Stimulated activated CD4-positive, alpha-beta T cell treated with anti-CD3 and anti-CD28 coated beads, Interleukin-4, amount 100 ng/mL, for 1 hour (primary cell): ENCODE measurements at regions not wholly inside any gene's neighbourhood (a gene's known extent, or its start where the extent isn't known, plus 50 kb on each side); places are given as distances from the start of the nearest gene placed in this dataset.
"Not testable (repeated sequence)": the region's sequence is repeated elsewhere in the genome, so short reads cannot be mapped to it uniquely, and the experiment has no call there.

Experiments used
- DNase-seq: peaks from one replicate; pipeline ENCODE4 v3.0.0-alpha.2; 2020

- no peak for DNase-seq
These were observed 161.0 kb upstream of the TUT7 start for GRCh38 chr9:86515221-86515620.

DNA sequence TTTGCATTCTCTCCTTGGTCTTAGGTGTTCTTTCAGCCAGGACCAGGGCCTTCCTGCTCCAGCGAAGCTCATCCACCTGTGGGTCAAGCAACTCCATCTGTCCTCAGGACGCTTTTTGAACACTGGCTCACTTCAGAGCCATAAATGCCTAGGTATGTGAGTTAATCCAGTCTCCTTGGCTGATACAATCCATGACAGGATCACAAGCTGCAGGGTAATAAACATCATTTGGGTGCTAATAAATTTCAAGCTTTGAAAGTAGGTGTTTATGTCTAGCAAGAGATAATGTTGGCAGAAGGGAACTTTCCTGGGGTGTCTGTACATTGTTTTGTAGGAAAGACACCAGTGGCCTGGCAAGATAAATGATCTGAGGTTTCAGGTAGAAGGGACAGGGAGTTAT lies 159.2 kb upstream of the TUT7 start:
- DNase-seq, result no peak

GRCh38 chr9:86512929-86513328 lies 158.7 kb upstream of the TUT7 start:
- DNase-seq, result no peak

GRCh38 chr9:86511614-86512360 lies 157.6 kb upstream of the TUT7 start:
- DNase-seq, result no peak

GRCh38 chr9:86508208-86508903 lies 154.1 kb upstream of the TUT7 start:
- no peak for DNase-seq

DNA sequence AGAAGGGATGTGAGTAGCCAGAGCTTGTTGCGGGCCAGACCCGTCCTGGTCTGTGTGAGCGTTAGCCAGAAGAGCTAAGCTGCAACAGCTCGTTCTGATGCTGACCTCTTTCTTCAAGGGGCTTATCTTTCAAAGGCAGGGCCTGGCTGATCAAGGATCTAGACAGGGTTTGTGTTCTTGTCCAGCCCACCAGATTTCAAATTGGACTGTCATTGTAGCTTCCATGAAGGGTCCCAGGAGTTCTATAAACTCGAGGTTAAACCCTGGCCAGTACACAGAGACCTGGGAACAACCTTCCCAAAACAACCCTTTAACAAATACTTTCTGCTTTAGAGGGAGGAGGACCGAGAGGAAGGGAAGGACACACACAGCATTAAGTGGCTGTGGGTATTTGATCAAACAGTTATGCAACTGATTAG lies 153.0 kb upstream of the TUT7 start:
- DNase-seq, result no peak

DNA sequence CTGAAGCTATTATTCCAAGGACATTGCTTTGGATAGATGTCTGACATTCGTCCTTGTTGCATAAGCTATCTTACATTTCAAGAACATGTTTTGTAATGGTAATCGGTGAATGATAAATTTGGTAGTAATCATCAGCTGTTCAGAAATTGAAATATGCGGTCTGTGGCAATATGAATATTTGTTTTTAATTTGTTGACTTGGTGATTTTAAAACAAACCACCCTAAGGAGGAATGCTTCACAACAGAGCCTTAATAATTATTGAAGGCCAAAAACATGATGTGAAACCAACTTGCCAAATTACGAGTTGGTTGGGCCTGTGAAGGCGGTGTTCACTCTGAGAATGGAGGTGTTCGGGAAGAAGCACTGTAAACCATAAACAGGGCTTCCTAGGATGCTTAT lies 149.7 kb upstream of the TUT7 start:
- DNase-seq, result no peak

- no peak for DNase-seq
These were observed 149.1 kb upstream of the TUT7 start for GRCh38 chr9:86503314-86503713.

GRCh38 chr9:86500667-86501435 lies 146.6 kb upstream of the TUT7 start:
- no peak for DNase-seq

- DNase-seq, result no peak
These were observed 145.8 kb upstream of the TUT7 start for GRCh38 chr9:86500031-86500430.

DNA sequence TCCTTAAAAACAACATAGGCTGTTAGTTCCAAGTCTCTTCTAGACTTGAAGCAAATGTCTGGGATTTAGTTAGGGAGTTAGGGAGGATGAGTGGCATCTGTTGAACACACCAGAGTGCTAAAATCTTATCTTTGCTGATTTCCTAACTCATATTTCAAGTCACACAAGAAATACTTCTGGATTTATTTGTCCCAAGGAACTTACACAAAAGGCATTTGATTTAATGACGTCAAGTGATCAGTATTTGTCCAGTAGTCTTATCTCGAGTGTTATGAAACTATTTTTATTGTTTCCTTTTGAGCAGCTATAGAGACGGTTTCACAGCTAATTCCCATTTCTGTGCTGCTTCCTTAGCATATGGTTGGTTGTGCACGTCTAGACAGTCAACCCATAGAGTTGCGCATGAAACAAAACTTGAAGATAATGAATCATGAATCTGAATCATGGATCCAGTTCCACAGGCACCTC lies 140.5 kb upstream of the TUT7 start:
- DNase-seq, result no peak

GRCh38 chr9:86491468-86492266 lies 137.5 kb upstream of the TUT7 start:
- DNase-seq, result no peak

GRCh38 chr9:86488794-86489193 lies 134.6 kb upstream of the TUT7 start:
- no peak for DNase-seq

- DNase-seq, result no peak
These were observed 134.1 kb upstream of the TUT7 start for GRCh38 chr9:86488345-86488744.

- DNase-seq, result no peak
These were observed 133.6 kb upstream of the TUT7 start for GRCh38 chr9:86487838-86488233.

- DNase-seq, result no peak
These were observed 133.0 kb upstream of the TUT7 start for GRCh38 chr9:86486891-86487837.

GRCh38 chr9:86485359-86485758 lies 131.1 kb upstream of the TUT7 start:
- no peak for DNase-seq

DNA sequence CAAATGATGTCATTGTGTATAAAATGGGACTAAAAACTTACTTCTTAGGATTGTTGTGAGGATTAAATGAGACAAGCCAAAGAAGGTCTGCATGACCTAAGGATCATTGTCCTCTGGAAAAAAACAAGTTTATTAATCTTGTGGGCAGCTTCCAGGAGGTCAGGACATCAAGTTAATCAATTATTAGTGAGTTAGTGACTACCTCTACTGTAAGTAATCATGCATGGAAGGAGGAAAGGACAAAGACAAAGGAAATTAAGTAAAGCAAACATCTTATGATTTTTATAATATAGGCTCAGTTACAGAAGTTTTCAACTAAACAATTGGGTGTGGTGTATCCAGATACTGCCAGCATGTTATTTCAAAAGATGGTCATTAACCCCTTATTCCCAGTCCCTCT lies 129.3 kb upstream of the TUT7 start:
- DNase-seq, result no peak

GRCh38 chr9:86481466-86481865 lies 127.3 kb upstream of the TUT7 start:
- DNase-seq, result no peak

GRCh38 chr9:86475255-86475654 lies 121.0 kb upstream of the TUT7 start:
- not testable (repeated sequence) for DNase-seq

GRCh38 chr9:86471171-86471815 lies 117.1 kb upstream of the TUT7 start:
- DNase-seq, result no peak
